Liver (tissue), 8 donors: ENCODE measurements at regions not wholly inside any gene's neighbourhood (a gene's known extent, or its start where the extent isn't known, plus 50 kb on each side); places are given as distances from the start of the nearest gene placed in this dataset.

Source experiments
- DNase-seq: peaks from one replicate; pipeline ENCODE4 v3.0.0-alpha.2; 2017; ENCODE audit warnings: low spot score
- H3K27ac ChIP-seq, 2 donors: one replicate each; pipeline ENCODE4 v1.7.0; 2013; ENCODE audit warnings: inconsistent platforms in 2 of 2, low read length in 2 of 2, control low read depth in 1 of 2, low read depth in 1 of 2, mild to moderate bottlenecking in 1 of 2
- H3K27me3 ChIP-seq, 4 donors: one replicate each; pipeline versions ENCODE4 v1.6.1 to v1.7.0; 2013; ENCODE audit warnings: low read length in 3 of 4, inconsistent platforms in 1 of 4, mild to moderate bottlenecking in 1 of 4, moderate library complexity in 1 of 4; ENCODE audit not compliant: control insufficient read depth in 4 of 4, insufficient read depth in 4 of 4
- H3K36me3 ChIP-seq, 4 donors: one replicate each; pipeline versions ENCODE4 v1.6.1 to v1.7.0; 2013; ENCODE audit warnings: low read length in 3 of 4, mild to moderate bottlenecking in 3 of 4, low read depth in 1 of 4, moderate library complexity in 1 of 4; ENCODE audit not compliant: control insufficient read depth in 4 of 4, insufficient read depth in 3 of 4
- H3K4me1 ChIP-seq, 4 donors: one replicate each; pipeline versions ENCODE4 v1.6.1 to v1.7.0; 2013; ENCODE audit warnings: low read length in 3 of 4, mild to moderate bottlenecking in 3 of 4, moderate library complexity in 1 of 4; ENCODE audit not compliant: control insufficient read depth in 4 of 4, insufficient read depth in 4 of 4
- H3K4me3 ChIP-seq, 3 donors: one replicate each; pipeline versions ENCODE4 v1.6.1 to v1.7.0; 2013; ENCODE audit warnings: low read length in 3 of 3, control low read depth in 1 of 3, low read depth in 1 of 3, mild to moderate bottlenecking in 1 of 3
- H3K9ac ChIP-seq, 2 donors: one replicate each; pipeline ENCODE4 v1.7.0; 2013; ENCODE audit warnings: low read length in 2 of 2, mild to moderate bottlenecking in 2 of 2, moderate library complexity in 2 of 2, control low read depth in 1 of 2, low read depth in 1 of 2
- H3K9me3 ChIP-seq, 4 donors: one replicate each; pipeline versions ENCODE4 v1.6.1 to v1.7.0; 2013; ENCODE audit warnings: low read length in 3 of 4; ENCODE audit not compliant: control insufficient read depth in 4 of 4
- GABPA ChIP-seq, 2 donors: IDR thresholded peaks in 1 of 2; conservative IDR thresholded peaks in 1 of 2; 2 replicates each; pipeline ENCODE4 v1.6.1; 2016; ENCODE audit warnings: antibody characterized with exemption in 2 of 2, mild to moderate bottlenecking in 1 of 2, moderate library complexity in 1 of 2
- HNF4G ChIP-seq: IDR thresholded peaks from 2 replicates; pipeline ENCODE4 v1.6.1; 2016; ENCODE audit warnings: antibody characterized with exemption
- JUND ChIP-seq, 2 donors: IDR thresholded peaks; 2 replicates each; pipeline ENCODE4 v1.6.1; 2016; ENCODE audit warnings: antibody characterized with exemption in 2 of 2
- NR2F2 ChIP-seq: IDR thresholded peaks from 2 replicates; pipeline ENCODE4 v1.6.1; 2016; ENCODE audit warnings: antibody characterized with exemption
- RAD21 ChIP-seq, 2 donors: IDR thresholded peaks; 2 replicates each; pipeline ENCODE4 v1.6.1; 2016; ENCODE audit warnings: antibody characterized with exemption in 2 of 2, mild to moderate bottlenecking in 2 of 2
- TAF1 ChIP-seq: conservative IDR thresholded peaks from 2 replicates; pipeline ENCODE4 v1.6.1; 2016; ENCODE audit warnings: antibody characterized with exemption, mild to moderate bottlenecking
- WGBS: extraction: QIAGEN DNeasy Blood & Tissue Kit; methylation state at CpG from one replicate; pipeline ENCODE4 v1.1.7; 2013; 5-methylcytosine and 5-hydroxymethylcytosine counted together
- TF ChIP-seq, protein P1 (sequence below): IDR thresholded peaks from 2 replicates; pipeline ENCODE4 v1.6.1; 2016; ENCODE audit warnings: antibody characterized with exemption, mild to moderate bottlenecking
- TF ChIP-seq, protein P2 (sequence below): fragments of 150-350 bp; IDR thresholded peaks from 2 replicates; pipeline ENCODE4 v1.5.1; 2017; ENCODE audit warnings: improper control_type of control experiment, low read depth, low read length; ENCODE audit not compliant: missing input control
- TF ChIP-seq, protein P3 (sequence below): IDR thresholded peaks from 2 replicates; pipeline ENCODE4 v1.6.1; 2016; ENCODE audit warnings: antibody characterized with exemption
- donor health status: healthy.
- donor health status: healthy.
- donor health status: healthy.
- donor health status: healthy.
- donor health status: healthy.

DNA sequence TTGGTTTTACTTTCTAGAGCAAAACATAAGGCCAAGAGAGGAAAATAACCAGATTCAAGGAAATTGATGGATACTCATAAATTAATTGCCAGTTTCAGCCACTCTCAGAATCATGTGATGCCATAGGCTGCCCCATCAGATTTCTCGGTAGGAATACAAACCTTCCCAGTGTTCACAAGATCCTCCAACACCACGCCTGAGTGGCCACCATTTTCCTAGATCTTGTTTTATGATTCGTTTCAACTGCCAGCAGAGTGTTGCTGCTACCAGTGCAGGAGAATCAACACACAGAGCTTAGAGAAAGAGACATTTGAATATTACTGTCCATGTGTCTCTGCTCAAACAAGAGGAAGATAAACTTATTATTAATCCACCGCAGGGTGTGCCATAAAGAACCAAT, 434.2 kb upstream of the CDH4 start:
- Histone ChIP-seq H3K4me3 (no peak overlapping the region), H3K9me3 (no peaks in the 10 kb centered on the region), H3K27me3 (peaks cover 0 to 2% (median 0%) of the 10 kb centered on the region in 4 donors), H3K36me3 (no peaks in the 10 kb centered on the region), H3K4me1 (no peaks in the 10 kb centered on the region), H3K27ac (no peak overlapping the region), H3K9ac (no peak overlapping the region)
- DNase-seq: no peak
- no peak for TF ChIP-seq NR2F2
- 65% methylated on average over 4 of the region's 4 CpGs for WGBS

DNA sequence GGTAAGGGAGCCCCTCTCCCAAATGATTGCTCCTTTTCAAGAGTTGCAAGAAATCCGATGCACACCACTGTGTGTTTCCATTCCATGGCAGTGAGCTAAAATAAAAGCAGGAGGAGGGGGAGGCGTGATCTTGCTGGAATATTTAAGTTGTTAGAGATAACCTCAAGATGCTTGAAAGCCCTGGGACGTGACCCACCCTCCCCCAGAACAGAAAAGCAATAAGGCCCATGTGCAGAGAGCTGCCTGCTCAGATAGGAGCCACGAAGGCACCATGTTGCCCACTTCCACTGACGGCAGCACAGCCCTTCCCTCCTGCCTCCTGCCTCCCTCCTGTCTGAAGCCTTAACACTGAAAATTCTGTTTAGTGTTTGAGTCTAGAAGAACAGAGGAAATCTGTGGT, 432.6 kb upstream of the CDH4 start:
- Histone ChIP-seq H3K36me3 (no peaks in the 10 kb centered on the region), H3K27me3 (peaks cover 0 to 2% (median 0%) of the 10 kb centered on the region in 4 donors), H3K4me1 (no peaks in the 10 kb centered on the region), H3K4me3 (no peak overlapping the region), H3K9ac (no peak overlapping the region), H3K9me3 (no peaks in the 10 kb centered on the region), H3K27ac (no peak overlapping the region)
- TF ChIP-seq JUND (IDR thresholded peaks at IDR 0.05) (no peak), GABPA (IDR thresholded peaks at IDR 0.05 in 1 of 2, conservative IDR thresholded peaks at IDR 0.05 in 1 of 2) (no peak), HNF4G (no peak)
- TF ChIP-seq, protein P1, sequence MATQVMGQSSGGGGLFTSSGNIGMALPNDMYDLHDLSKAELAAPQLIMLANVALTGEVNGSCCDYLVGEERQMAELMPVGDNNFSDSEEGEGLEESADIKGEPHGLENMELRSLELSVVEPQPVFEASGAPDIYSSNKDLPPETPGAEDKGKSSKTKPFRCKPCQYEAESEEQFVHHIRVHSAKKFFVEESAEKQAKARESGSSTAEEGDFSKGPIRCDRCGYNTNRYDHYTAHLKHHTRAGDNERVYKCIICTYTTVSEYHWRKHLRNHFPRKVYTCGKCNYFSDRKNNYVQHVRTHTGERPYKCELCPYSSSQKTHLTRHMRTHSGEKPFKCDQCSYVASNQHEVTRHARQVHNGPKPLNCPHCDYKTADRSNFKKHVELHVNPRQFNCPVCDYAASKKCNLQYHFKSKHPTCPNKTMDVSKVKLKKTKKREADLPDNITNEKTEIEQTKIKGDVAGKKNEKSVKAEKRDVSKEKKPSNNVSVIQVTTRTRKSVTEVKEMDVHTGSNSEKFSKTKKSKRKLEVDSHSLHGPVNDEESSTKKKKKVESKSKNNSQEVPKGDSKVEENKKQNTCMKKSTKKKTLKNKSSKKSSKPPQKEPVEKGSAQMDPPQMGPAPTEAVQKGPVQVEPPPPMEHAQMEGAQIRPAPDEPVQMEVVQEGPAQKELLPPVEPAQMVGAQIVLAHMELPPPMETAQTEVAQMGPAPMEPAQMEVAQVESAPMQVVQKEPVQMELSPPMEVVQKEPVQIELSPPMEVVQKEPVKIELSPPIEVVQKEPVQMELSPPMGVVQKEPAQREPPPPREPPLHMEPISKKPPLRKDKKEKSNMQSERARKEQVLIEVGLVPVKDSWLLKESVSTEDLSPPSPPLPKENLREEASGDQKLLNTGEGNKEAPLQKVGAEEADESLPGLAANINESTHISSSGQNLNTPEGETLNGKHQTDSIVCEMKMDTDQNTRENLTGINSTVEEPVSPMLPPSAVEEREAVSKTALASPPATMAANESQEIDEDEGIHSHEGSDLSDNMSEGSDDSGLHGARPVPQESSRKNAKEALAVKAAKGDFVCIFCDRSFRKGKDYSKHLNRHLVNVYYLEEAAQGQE: no peak
- TF ChIP-seq, protein P2, sequence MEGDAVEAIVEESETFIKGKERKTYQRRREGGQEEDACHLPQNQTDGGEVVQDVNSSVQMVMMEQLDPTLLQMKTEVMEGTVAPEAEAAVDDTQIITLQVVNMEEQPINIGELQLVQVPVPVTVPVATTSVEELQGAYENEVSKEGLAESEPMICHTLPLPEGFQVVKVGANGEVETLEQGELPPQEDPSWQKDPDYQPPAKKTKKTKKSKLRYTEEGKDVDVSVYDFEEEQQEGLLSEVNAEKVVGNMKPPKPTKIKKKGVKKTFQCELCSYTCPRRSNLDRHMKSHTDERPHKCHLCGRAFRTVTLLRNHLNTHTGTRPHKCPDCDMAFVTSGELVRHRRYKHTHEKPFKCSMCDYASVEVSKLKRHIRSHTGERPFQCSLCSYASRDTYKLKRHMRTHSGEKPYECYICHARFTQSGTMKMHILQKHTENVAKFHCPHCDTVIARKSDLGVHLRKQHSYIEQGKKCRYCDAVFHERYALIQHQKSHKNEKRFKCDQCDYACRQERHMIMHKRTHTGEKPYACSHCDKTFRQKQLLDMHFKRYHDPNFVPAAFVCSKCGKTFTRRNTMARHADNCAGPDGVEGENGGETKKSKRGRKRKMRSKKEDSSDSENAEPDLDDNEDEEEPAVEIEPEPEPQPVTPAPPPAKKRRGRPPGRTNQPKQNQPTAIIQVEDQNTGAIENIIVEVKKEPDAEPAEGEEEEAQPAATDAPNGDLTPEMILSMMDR: no peak
- TF ChIP-seq, protein P3, sequence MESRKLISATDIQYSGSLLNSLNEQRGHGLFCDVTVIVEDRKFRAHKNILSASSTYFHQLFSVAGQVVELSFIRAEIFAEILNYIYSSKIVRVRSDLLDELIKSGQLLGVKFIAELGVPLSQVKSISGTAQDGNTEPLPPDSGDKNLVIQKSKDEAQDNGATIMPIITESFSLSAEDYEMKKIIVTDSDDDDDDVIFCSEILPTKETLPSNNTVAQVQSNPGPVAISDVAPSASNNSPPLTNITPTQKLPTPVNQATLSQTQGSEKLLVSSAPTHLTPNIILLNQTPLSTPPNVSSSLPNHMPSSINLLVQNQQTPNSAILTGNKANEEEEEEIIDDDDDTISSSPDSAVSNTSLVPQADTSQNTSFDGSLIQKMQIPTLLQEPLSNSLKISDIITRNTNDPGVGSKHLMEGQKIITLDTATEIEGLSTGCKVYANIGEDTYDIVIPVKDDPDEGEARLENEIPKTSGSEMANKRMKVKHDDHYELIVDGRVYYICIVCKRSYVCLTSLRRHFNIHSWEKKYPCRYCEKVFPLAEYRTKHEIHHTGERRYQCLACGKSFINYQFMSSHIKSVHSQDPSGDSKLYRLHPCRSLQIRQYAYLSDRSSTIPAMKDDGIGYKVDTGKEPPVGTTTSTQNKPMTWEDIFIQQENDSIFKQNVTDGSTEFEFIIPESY: no peak
- WGBS: 28% methylated on average over 5 of the region's 5 CpGs
- DNase-seq: no peak

DNA sequence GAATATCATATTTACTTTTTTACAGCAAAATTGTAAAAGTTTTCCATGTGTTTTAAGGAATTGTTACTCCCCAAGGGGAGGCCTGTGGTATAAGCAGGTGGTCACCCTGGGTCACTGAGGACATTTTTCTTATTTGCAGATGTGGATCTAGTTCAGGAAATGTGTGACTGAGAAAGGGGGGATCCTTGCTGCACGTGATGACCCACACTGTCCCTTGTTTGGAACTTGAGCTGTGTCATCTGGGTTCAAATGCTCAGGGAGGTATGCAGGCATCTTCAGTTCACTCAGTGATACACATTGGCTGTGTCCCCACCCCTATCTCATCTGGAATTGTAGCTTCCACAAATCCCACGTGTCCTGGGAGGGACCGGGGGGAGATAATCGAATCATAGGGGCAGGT, 431.9 kb upstream of the CDH4 start:
- no peak overlapping the region for H3K9ac ChIP-seq
- H3K27ac ChIP-seq: no peak overlapping the region
- no peak for DNase-seq
- 58% methylated on average over 4 of the region's 4 CpGs for WGBS
- no peaks in the 10 kb centered on the region for H3K36me3 ChIP-seq
- no peak for TF ChIP-seq RAD21 (IDR thresholded peaks at IDR 0.05)
- TF ChIP-seq, protein P2: no peak
- no peak for TF ChIP-seq TAF1
- TF ChIP-seq GABPA (IDR thresholded peaks at IDR 0.05 in 1 of 2, conservative IDR thresholded peaks at IDR 0.05 in 1 of 2): no peak
- H3K4me1 ChIP-seq: no peaks in the 10 kb centered on the region
- H3K4me3 ChIP-seq: no peak overlapping the region
- no peaks in the 10 kb centered on the region for H3K9me3 ChIP-seq
- H3K27me3 ChIP-seq: peaks cover 0 to 7% (median 0%) of the 10 kb centered on the region in 4 donors
